ENCODE measurements at regions not wholly inside any gene's neighbourhood (a gene's known extent, or its start where the extent isn't known, plus 50 kb on each side); places are given as distances from the start of the nearest gene placed in this dataset.

DNA sequence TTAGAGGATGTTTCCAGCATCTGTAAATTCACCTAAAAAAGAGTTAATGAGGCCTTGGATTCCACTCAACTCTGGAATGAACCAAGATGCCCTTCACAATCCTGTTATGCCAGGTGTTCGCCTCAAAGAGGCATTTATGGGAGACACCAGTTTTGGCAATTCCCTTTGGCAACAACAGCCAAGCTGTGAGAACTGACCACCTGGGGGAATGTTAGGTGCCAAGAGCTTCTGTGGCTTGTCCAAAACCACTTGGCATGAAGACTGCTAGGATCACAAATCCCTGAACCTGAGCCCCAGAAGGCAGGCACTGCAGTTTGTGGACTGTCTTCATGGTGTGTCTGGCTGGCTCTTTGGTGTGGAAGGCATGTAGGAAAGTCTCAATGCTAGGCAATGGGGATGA lies 164.4 kb upstream of the BDNF start:
- in situ Hi-C loops (cut with HindIII; ENCODE audit: low sequenced_read_pairs): no loop called here
- DNase-seq (ENCODE audit: low spot score): peak; percentile 91

DNA sequence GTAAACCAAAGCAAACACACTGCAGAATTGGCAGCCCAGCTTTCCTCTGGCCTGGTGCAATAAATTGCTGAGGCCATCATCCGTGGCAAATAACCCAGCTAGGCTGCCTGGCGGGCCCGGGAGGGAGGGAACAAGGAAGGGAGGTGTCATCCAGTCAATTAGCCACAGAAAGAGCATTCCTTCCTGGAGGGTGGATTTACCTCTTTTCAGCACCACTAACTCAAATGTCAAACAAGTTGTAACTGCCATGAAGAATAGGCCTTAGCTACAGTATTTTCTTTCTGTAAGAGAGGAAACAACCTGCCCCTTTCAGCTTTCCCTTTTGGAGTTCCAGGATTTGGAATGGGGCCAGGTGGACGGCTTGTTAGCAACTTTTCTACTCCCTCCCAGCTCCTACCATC lies 163.8 kb upstream of the BDNF start:
- peak; percentile 78 for DNase-seq (ENCODE audit: low spot score)
- in situ Hi-C loops (cut with HindIII; ENCODE audit: low sequenced_read_pairs): no loop called here

- in situ Hi-C loops (cut with HindIII; ENCODE audit: low sequenced_read_pairs): no loop called here
These were observed 163.4 kb upstream of the BDNF start for GRCh38 chr11:27863637-27864036.

DNA sequence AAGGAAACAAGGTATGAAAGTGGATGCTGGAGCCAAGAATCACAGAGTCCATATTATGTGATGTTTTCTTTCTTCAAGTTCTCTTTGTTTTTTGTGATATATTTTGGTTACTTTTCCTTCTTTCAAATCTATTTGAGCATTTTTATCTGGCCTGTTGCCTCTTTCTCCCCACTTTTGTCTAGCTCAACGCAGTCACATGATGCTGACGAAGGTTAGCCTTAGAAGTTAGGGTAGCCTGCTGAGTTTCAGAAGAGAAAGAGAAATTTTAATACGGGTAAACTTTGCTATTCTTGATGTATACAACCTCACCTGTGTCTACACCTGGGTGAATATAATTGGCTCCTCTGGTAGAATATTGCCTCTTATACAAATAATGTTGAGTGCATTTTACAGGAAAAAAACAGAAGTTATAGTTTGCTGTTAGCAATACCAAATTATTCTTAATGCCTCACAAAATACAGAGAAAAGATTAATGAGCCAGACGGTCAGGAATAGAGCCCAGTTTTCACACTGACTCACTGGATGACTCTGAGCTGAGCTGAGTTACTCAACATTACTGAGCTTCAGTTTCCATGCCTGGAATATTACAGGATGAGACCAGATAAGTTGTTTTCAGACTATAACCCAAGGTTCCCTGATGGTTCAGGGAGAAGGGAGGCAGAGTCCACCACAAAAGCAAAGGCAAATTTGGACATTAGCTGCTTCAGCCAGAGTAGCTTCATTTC lies 161.6 kb upstream of the BDNF start:
- no peak for DNase-seq (ENCODE audit: low spot score)
- in situ Hi-C loops (cut with HindIII; ENCODE audit: low sequenced_read_pairs): no loop called here

More at GRCh38 chr11:27863637-27864036, 163.4 kb upstream of the BDNF start:
- DNase-seq (ENCODE audit: low spot score): no peak

DNA sequence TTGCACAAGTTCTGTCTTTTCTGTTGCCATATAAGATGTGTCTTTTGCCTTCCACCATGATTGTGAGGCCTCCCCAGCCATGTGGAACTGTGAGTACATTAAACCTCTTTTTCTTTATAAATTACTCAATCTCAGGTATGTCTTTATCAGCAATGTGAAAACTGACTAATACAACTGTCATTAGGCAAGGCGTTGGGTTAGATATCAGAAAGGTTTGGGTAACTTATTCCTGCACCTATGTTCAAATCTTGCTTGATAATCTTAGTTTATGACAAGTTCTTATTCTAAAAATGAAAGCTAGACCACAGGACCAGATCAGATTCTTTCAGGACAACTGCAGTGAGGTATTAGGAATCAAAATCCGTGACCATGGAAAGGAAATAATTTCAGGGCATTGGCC lies 160.6 kb upstream of the BDNF start:
- in situ Hi-C loops (cut with HindIII; ENCODE audit: low sequenced_read_pairs): no loop called here
- no peak for DNase-seq (ENCODE audit: low spot score)

DNA sequence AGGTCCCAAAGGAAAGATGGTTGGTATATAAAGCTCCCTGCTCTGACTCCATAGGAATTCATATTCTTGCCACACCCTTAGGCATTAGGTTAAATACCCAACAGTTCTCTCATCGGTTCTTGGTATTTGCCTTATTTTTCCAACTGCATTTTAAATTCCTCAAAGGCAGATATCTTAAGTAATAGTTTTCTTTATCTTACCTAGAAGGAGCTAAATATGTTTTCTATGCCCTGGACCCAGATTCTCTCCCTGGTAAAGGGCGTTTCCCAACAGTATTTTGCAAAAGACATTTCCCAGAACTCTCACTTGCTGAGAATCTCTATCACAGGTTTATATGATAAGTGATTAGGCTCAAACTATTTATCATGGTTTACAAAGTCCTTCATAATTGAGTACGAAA lies 158.6 kb upstream of the BDNF start:
- in situ Hi-C loops (cut with HindIII; ENCODE audit: low sequenced_read_pairs): no loop called here
- no peak for DNase-seq (ENCODE audit: low spot score)

- in situ Hi-C loops (cut with HindIII; ENCODE audit: low sequenced_read_pairs): no loop called here
- no peak for DNase-seq (ENCODE audit: low spot score)
These were observed 157.3 kb upstream of the BDNF start for GRCh38 chr11:27857588-27857987.

- DNase-seq (ENCODE audit: low spot score): peak; percentile 25
- in situ Hi-C loops (cut with HindIII; ENCODE audit: low sequenced_read_pairs): no loop called here
These were observed 156.8 kb upstream of the BDNF start for GRCh38 chr11:27857014-27857413.

GRCh38 chr11:27848423-27848822 lies 148.2 kb upstream of the BDNF start:
- in situ Hi-C loops (cut with HindIII; ENCODE audit: low sequenced_read_pairs): no loop called here
- DNase-seq (ENCODE audit: low spot score): no peak

- no peak for DNase-seq (ENCODE audit: low spot score)
- in situ Hi-C loops (cut with HindIII; ENCODE audit: low sequenced_read_pairs): no loop called here
These were observed 147.2 kb upstream of the BDNF start for GRCh38 chr11:27847496-27847895.

DNA sequence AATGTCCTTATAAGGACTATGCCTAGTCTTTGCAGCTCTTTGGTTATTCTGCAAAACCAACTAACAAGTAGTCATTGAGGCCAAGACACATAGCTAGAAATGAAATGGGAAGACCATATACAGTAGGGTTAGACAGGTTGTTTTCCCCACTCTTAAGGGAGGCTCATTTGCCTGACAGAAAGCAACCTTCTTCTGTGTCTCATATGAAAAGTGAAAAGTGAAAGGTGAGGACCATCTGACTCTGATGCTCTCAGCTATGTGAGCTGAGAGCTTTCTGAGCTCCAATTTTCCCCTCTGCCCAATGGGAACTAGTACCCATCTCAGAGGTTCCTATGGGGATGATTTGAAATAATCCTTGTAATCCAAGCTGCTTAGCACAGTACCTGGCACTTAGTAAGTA lies 142.0 kb upstream of the BDNF start:
- DNase-seq (ENCODE audit: low spot score): no peak
- in situ Hi-C loops (cut with HindIII; ENCODE audit: low sequenced_read_pairs): no loop called here

DNA sequence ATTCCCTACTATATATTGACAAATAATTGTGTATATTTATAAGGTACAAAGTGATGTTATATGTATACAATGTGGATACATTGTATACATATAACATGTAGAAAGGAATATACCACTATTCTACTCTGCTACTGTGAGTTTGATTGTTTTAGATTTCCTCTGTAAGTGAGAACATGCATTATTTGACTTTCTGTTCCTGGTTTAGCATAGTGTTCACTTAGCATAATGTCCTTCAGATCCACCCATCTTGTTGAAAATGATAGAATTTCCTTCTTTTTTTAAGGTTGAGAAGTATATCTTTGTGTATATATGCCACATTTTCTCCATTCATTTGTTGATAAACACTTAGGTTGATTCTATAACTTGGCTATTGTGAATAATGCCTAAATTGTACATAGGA lies 140.8 kb upstream of the BDNF start:
- in situ Hi-C loops (cut with HindIII; ENCODE audit: low sequenced_read_pairs): no loop called here
- no peak for DNase-seq (ENCODE audit: low spot score)

GRCh38 chr11:27839226-27839913 lies 139.1 kb upstream of the BDNF start:
- in situ Hi-C loops (cut with HindIII; ENCODE audit: low sequenced_read_pairs): no loop called here
- no peak for DNase-seq (ENCODE audit: low spot score)

- in situ Hi-C loops (cut with HindIII; ENCODE audit: low sequenced_read_pairs): no loop called here
- DNase-seq (ENCODE audit: low spot score): no peak
These were observed 138.4 kb upstream of the BDNF start for GRCh38 chr11:27838674-27839073.

- DNase-seq (ENCODE audit: low spot score): no peak
- in situ Hi-C loops (cut with HindIII; ENCODE audit: low sequenced_read_pairs): no loop called here
These were observed 137.8 kb upstream of the BDNF start for GRCh38 chr11:27837895-27838563.

GRCh38 chr11:27830206-27830605 lies 130.0 kb upstream of the BDNF start:
- in situ Hi-C loops (cut with HindIII; ENCODE audit: low sequenced_read_pairs): no loop called here
- DNase-seq (ENCODE audit: low spot score): peak; percentile 78

GRCh38 chr11:27820249-27820648 lies 120.0 kb upstream of the BDNF start:
- no peak for DNase-seq (ENCODE audit: low spot score)
- in situ Hi-C loops (cut with HindIII; ENCODE audit: low sequenced_read_pairs): no loop called here

DNA sequence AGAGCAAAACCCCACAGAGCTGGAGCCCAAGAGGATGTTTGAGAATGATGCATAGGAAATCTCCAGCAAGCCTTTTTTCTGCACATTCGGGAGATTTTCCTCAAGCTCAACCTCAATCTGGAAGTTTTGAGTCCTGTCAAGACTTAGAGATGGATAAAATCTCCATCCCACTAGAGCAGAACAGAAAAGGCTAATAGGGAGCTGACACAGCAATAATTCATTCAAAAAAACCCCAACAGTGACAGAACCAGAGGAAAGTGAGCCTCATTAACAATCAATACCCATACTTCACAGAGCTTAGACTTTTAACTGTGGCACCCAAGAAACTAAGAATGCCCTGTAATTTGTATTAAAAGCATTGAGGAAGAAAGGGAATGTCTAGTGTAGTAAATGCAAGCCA lies 115.9 kb upstream of the BDNF start:
- DNase-seq (ENCODE audit: low spot score): no peak
- in situ Hi-C loops (cut with HindIII; ENCODE audit: low sequenced_read_pairs): no loop called here

GRCh38 chr11:27812341-27812740 lies 112.1 kb upstream of the BDNF start:
- no peak for DNase-seq (ENCODE audit: low spot score)
- in situ Hi-C loops (cut with HindIII; ENCODE audit: low sequenced_read_pairs): no loop called here

- in situ Hi-C loops (cut with HindIII; ENCODE audit: low sequenced_read_pairs): no loop called here
- DNase-seq (ENCODE audit: low spot score): no peak
These were observed 107.3 kb upstream of the BDNF start for GRCh38 chr11:27807596-27807995.

DNA sequence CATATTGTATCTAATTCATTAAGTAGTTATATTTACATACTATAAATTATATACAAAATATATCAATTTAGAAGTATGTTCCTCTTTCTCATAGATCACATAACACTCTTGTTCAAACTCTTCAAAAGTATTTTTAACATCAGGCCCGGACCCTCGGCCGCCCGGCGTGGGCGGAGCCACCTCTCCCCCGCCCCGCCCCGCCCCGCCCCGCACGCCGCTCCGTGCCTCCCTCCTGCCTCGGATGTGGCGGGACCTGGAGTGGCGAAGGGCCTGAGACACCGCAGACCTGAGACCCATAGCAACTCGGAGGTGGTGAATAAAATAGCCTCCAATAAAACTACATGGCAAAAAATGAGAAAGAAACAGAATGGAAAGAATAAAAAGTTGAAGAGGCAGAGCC lies 105.9 kb upstream of the BDNF start:
- DNase-seq (ENCODE audit: low spot score): no peak
- in situ Hi-C loops (cut with HindIII; ENCODE audit: low sequenced_read_pairs): no loop called here

Data from G401 (cell line).